D341Med (cell line): ENCODE measurements at regions not wholly inside any gene's neighbourhood (a gene's known extent, or its start where the extent isn't known, plus 50 kb on each side); places are given as distances from the start of the nearest gene placed in this dataset.
"Not testable (repeated sequence)": the region's sequence is repeated elsewhere in the genome, so short reads cannot be mapped to it uniquely, and the experiment has no call there.

Source experiments
- DNase-seq: peaks from one replicate; pipeline ENCODE4 v3.0.0; 2012; ENCODE audit warnings: low spot score

DNA sequence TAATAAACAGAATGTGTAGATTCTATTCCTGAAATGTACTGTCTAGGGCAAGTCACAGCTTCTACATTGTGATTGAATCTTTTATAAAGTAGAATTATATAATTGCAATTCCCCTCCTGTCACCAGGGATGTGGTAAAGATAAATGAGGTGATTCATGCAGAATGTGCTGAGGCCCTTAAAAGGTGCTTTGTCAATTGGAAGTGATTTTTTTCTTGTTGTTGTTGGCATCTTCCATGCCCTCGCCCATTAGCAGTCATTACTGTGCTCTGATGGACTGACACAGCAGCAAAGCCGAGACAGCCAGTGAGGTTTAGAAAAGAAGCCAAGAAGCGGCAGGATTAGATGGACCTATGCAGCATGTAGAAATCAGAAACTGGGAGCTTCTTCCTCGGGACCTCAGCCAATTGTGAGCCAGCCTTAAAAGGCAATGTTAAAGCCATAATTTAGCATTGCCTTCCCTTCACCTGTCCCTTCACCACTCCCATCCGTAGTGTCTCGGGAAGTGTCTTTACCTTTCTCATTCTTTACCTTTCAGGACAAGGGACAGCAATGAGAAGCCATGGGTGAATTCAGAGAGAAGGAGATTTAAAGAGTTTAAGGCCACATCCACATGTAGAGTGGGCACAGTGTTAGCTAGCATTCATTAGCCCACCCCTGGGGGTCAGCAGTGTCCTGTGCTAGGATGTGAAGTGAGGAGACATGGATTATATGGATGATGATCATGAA lies 257.8 kb downstream of the PLK2 start:
- no peak for DNase-seq

DNA sequence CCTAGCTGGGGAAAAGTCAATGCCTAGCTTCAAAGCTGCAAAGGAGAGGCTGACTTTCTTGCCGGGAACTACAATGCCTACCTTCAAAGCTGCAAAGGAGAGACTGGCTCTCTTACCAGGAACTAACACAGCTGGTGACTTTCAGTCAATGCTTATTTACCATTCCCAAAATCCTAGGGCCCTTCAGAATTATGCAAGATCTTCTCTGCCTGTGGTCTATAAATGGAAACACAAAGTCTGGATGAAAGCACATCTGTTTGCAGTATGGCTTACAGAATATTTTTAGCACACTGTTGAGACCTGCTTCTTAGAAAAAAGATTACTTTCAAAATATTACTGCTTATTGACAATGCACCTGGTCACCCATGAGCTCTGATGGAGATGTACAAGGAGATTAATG lies 259.4 kb downstream of the PLK2 start:
- no peak for DNase-seq

DNA sequence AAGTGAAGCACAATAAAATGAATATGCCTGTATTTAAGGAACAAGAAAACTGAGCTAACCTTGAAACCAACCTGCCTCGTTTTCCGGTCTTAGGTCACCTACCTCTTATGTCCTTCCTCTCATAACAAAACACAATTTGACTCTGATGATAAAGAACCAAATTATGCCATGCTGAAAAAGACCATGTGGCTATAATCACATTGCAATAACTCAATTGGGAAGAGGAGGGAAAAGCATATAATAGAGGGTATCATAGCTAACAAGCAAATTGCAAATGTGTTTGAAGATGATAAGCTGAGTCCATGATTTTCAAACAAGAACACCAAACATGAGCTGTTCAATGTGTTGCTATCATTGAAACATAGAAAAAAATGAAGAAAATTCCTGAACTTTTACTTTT lies 260.8 kb downstream of the PLK2 start:
- DNase-seq = no peak

DNA sequence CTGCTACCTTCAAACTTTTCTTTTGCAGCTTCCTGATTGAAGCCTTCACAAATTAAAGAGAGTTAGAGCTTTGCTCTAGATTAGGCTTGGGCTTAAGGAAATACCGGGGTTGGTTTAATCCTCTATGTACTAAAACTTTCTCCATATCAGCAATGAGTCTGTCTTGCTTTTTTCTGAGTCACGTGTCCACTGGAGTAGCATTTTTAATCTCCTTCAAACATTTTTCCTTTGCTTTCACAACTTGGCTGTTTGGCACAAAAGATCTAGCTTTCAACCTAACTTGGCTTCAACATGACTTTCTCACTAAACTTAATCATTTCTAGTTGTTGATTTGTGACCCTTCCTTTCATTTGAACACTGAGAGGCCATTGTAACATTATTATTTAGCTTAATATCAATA lies 261.6 kb downstream of the PLK2 start:
- no peak for DNase-seq

DNA sequence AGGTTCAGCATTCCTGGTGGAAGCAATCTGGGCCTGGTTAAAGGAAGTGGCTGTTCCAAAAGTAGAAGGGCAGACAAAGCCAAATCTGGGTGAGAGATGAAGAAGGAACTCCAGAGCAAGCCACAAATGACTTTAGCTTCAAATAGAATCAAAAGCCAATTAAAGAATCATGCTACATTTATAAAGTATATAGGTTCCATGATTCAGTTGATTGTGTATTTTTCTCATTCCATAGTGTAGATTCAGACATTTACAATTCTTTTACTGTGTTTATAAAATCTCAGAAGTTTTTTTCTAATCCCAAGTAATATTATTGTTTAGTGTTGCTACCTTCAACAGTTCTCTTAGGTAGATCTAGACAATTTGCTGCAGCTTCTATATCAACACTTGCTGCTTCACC lies 262.0 kb downstream of the PLK2 start:
- no peak for DNase-seq

DNA sequence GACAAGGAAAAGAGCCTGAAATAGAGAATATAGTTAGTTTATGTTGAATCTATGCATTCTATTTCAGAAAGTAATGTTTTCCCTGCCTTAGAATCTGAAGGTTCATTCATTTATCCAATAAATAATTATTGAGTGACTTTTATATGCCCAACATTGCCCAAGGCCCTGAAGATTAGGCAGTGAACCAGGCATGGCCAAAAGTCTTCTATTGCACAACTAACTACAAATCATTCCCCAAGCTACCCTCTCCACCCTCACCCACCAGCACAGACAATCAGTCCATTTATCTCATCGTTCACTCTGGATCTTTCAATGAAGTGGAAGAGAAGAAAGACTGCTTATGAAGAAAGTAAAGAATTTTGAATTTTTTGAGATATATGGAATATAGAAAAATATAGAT lies 268.4 kb downstream of the PLK2 start:
- DNase-seq = no peak

DNA sequence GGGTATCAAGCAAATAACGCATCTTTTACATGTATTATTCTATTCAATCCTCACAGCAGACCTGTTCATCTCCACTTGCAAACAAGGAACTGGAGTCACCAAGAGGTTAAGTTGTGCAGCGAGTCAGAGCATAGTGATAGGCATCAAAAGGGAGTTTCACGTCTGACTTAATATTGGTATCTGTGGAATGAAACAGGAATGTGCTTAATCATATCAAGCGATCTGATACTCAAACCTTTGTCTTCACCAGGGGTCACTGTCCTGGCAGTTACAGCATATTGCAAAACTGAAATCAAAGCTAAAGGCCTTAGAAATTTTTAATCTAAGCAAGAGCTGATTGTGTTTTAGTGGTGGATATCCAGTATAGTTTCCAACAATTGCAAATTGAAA lies 271.6 kb downstream of the PLK2 start:
- DNase-seq = no peak

DNA sequence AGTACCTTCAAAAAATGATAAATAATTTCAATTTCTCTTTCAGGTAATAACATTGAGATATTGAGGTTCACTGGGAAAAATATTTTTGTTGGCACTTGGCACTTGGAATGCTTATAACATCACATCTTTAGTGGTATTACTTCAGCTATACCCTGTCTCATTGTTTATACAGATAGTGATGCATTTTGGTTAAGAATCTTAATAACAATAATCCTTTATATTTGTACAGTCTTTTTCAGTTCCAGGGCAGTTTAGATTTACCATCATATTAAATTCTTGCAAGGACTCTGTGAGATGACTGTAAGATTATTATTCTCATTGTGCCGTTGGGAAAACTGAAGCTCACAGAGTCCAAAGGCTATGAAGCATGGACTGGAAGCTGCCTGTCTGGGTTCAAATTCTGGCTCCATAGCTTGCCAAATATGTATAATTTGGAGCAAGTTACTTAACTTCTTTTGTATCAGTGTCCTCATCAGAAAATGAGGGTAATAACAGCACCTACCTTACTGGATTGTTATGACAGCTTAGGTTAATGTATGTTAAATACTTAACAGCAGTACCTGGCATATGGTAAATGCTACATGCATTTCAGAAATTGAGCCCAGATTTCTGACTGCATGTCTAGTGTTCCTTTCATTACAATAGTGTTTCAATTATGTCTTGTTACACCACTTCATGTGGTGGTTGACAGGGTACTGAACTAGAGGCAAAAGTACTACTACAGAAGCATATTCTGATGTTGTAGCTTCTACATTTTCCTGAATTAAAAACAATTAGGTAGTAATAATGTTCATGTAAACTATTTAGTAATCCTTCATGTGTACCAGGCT lies 272.2 kb downstream of the PLK2 start:
- no peak for DNase-seq

DNA sequence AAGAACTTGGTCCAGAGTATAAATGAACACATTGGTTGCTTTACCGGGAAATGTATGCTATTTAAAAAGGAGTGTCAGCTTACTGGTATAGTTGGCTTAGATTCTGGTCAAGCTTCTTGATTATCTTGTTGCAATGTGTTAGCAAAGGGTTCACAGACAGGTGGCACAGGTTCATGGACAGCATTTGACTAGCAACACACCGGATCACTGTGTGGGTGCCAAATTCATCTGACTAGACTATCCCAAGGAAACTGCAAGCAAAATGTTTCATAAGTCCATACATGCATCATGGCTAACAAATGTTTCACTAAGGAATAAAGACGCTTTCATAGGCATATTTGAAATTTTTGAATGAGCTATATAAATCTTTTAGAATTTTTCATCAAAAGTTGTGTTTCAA lies 274.1 kb downstream of the PLK2 start:
- no peak for DNase-seq

DNA sequence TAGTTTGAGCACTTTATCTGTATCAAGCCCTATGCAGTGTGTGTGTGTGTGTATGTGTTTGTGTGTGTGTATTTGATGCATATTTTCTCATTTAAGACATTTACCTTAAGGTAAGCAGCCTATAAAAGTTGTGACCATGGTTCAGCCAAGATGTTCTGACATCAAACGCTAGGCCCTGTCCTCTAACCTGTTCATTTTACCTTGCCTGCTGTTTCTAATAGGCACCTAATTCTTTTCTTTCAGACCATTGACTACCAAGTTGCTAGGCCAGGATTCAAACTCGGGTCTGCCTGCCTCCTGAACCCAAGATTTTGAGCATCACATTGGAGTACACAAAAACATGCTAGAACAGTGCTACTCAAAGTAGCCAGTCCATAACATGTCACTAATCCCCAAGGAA lies 274.5 kb downstream of the PLK2 start:
- DNase-seq = no peak

DNA sequence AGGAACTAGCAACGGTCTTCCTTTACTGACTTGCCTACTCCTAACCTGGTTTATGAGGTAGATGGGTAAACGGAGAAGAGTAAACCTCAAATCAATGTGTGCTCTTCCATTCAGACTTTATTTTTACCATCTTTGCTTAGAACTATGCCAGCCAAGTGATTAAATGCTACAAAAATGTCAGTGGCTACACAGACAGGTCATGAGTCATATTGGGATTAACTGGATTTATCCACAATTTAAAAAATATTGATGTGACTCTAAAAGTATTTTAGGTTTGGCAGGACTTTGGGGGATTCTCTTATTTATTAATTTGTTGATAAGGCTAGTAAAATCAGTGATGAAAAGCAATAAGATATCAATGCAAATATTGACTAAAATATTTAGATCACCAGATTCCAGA lies 275.0 kb downstream of the PLK2 start:
- DNase-seq = no peak

DNA sequence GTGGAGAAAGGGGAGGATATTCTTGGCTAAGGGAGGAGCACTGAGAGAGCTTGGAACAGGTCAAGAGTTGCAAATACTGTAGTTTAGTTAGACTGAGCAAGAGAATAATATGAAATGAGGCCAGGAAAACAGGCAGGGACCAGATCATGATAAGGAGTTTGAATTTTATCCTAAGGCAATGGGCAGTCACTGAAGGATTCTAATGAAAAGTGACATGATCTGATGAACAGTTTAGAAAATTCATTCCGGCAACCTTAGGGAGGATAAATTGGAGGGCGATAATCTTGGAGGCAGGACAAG lies 276.1 kb downstream of the PLK2 start:
- no peak for DNase-seq

DNA sequence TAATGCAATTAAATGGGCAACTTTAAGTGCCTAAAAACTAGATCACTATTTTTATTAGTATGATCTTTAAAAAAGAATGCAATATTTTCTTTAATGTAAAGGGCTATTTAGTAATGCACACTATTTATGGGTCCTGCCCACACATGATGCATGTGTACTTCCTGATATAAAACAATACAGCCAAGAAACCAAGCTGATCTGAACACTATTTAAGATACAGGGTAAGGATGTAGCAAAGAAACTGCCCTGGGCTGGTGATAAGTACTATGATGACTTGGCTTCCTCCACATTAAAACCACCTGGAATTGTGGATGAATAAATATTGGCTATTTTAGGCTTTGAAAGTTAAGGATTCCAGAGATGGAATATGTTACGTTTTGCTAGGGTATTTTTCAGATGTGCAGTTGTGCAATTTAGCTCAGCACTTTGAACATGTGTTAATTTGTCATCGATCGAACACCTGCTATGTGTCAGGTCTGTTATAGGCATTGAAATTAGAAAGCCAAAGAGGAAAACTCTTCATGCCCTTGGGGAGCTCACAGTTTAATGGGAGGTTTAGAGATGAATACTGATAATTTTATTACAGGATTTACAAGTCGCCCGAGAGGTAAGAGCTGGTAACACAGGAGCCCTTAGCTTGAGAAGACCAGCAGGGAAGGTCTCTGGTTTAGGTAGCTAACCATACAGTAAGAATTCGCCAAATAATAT lies 276.7 kb downstream of the PLK2 start:
- no peak for DNase-seq

DNA sequence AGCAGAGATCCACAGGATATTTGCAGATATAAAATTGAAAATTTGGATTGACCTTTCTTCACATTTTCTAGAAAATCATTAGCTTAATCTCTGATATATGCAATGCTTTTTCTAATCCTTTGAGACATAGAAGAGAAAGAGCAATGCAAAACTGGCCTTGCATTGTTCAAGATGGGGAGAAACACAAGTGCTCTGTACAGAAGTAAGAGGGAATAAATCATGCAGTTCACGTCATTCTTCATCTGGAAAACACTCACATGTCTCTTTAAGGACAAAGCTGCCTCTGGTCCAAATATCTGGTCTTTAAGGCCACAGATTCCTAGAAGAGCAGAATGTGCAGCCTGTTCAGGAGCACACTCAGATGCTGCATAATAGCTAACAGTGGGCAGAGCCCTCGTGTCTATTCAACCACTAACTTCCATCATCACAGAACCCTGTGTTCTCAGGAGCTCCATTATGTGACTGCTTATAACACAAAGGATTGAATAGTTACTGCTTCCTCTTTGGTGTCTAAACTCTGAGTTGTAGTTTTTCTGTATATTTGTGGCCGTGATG lies 277.5 kb downstream of the PLK2 start:
- DNase-seq = no peak

DNA sequence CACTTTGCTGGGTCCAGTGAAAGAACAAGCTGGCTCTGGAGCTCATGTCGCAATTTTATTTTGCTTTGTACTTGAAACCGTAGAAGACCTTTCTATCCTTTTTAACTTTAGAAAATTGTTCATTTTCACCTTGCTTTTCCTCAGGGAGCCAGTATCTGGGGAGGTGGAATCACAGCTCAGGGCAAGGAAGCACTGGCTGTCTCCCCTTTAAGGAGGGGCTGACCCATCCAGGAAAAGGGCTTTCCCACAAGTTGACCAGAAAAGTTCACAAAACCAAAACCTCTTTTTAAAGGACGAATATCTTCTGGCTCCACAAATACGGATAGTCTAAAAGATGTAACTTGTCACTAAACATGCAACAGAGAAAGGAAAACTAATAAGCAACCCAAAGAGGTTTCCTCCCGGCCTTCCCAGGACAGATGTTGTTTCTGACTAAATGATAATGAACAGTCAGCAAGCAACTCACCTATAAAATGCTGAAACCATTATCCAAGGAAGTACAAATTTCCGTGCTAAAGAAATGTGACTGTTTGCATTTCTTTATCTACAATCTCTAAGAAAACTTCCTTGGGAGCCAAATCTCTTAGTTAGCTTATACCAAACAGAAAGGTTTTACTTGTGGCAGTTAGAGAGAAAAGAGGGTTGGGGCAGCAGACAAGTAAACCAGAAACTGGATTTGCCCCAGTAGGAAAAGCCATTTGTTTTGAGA lies 278.2 kb downstream of the PLK2 start:
- DNase-seq = no peak

DNA sequence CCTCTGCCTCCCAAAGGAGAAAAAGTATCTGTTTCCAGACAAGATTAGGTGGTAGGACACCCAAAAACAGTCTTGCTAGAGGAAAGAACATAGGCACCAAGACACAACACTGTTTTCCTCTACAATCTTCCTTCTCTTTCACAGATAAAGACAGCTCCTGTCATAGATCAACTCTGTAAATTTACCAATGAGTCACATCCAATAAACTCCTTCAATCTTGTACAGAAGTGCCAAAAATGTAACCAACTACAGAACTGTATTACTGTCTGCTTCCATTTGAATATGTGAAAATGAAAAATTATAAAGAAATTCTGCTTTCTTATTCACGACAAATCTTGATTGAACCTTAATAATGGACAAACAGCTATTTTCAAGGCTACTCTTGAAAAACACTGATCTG lies 286.9 kb downstream of the PLK2 start:
- no peak for DNase-seq

DNA sequence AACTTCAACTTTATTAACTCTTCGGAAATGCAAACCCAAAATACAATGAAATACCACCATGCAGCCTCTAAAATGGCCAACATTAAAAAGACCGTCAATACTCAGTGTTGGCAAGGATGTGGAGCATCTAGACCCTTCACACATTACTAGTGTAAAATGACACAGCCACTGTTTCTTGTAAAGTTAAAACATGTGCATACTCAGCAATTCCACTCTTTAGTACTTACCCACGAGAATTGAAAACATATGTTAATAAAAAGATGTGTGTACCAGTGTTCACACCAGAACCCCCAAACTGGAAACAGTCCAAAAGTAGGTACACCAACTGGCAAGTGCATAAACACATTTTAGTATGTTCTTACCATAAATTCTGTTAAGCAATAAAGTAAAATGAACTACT lies 294.7 kb downstream of the PLK2 start:
- no peak for DNase-seq

DNA sequence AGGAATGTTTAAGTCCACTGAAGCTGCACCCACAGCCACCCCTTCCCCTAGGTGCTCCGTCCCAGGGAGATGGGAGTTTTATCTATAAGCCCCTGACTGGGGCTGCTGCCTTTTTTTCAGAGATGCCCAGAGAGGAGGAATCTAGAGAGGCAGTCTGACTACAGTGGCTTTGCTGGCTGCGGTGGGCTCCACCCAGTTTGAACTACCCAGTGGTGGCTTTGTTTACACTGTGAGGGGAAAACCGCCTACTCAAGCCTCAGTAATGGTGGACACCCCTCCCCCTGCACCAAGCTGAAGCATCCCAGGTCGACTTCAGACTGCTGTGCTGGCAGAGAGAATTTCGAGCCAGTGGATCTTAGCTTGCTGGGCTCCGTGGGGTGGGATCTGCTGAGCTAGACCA lies 298.0 kb downstream of the PLK2 start:
- DNase-seq = not testable (repeated sequence)

DNA sequence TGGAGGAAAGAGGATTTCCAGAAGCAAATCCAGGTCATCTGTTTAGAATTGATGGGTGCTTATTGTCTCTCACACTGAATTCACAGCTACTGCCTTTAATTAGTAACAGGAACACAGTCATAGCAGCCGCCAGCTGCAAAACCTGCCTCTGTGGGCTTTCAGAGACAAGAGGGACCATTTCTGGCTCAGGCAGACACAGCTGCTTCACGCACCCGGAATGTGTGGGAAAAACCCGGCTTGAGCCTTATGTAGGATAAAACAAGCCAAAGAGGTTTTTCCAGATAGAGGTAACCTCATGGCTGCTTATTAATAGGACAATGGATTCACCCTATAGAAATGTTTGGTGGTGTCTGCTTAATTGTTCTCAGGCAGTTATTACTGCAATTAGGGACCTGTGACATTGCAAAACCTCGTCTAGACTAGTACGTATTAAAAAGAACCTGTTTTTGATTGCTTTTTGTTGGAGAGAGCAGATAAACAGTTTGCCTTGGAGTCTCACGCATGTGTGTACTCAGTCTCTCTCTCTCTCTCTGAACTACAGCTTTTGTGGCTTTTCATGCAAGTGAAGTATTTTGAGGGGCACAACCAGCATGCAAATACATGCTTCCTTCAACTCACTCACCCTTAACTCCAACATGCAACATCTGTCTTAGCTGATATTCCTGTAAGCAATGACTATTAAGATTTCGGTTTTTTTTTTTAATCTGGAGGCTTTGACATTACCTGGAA lies 302.7 kb downstream of the PLK2 start:
- peak; percentile 43 for DNase-seq

DNA sequence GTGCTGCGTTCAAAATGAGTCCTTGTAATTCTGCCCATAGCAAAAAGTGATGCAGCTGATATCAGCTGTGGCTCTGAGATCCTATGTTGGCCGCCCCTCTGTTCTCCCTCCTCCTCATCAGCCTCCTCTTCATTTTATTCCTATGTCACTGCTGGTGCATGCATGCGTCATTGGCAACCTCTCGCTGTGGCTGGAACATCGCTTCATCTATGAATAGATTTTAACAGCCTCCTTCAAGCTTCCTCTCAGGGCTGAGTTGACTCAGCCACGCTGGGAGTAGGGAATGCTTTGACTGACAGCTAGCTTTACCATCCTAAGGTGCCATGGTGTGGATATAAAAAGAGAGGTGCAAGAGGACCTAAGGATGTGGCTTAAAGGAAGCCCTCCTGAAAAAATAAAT lies 303.5 kb downstream of the PLK2 start:
- DNase-seq = no peak

DNA sequence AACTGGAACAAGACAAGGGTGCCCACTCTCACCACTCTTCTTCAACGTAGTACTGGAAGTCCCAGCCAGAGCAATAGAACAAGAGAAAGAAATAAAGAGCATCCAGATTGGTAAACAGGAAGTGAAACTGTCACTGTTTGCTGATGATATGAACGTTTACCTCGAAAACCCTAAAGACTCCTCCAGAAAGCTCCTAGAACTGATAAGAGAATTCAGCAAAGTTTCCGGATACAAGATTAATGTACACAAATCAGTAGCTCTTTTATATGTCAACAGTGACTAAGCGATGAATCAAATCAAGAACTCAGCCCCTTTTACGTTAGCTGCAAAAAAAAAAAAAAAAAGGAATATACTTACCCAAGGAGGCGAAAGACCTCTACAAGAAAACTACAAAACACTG lies 306.6 kb downstream of the PLK2 start:
- no peak for DNase-seq

DNA sequence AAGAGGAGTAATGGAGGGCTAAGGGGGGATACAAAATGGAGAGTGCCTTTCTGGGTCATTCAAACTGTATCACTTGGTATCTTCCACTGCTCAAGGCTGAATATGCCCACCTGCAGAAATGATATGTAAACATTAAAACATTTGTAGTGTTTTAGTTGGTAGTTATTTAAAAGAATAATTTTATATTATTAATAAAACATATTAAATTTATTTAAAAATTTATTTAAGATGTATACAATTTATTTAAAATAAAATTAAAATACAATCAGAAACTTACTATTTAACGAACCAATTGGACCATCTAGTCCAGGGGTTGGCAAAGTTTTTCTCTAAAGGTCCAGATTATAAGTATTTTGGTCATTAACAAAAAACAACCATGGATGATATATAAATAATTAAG lies 308.5 kb downstream of the PLK2 start:
- DNase-seq = no peak
